RKO (cell line): ENCODE measurements at regions not wholly inside any gene's neighbourhood (a gene's known extent, or its start where the extent isn't known, plus 50 kb on each side); places are given as distances from the start of the nearest gene placed in this dataset.

ENCODE experiments used
- DNase-seq: peaks from one replicate; pipeline ENCODE4 v3.0.0-alpha.2; 2016; ENCODE audit warnings: low spot score

DNA sequence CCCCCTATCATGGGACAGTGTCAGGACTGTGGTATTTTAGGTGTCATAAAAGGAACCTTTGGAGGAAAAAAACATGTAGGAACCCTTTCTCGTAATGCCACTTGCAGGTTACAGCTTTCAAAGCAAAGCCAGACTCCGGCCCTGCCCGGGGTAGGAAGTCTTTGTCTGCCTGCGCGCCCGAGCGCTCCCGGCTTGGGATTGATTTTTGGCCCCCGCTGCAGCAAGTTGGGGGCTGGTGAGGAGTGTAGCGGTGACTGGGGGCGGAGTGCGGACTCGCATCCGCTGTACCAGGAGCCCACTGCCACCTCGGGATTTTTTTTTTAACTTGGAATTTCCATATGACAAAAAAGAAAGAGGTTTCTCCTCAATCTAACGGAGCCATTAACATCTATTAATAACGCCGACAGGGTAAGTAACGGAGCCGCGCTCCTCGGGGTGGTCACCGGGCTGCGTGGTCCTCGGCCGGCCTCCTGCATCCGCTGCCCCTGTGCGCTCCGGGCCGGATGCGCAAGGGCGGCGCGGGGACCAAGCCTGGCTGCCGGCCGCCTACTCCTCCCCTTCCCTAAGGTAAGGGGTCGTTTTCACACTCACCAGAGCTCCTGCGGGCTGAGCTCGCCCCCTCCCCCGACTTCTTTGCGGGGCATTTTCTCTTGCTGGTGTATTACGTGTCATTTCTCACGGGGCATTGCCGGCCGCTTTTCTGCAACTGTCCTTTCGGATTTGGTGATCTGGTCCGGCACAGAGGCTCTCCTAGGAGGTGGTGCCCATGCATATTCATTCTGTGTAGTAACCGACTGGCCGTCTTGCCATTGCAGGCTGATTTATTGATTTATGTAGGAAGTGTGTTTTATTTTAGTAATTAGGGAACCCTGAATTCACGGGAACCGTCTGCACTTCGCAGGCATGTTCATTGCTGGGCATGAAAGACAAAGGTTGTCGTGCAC, 219.8 kb upstream of the TOPAZ1 start:
- no peak for DNase-seq

DNA sequence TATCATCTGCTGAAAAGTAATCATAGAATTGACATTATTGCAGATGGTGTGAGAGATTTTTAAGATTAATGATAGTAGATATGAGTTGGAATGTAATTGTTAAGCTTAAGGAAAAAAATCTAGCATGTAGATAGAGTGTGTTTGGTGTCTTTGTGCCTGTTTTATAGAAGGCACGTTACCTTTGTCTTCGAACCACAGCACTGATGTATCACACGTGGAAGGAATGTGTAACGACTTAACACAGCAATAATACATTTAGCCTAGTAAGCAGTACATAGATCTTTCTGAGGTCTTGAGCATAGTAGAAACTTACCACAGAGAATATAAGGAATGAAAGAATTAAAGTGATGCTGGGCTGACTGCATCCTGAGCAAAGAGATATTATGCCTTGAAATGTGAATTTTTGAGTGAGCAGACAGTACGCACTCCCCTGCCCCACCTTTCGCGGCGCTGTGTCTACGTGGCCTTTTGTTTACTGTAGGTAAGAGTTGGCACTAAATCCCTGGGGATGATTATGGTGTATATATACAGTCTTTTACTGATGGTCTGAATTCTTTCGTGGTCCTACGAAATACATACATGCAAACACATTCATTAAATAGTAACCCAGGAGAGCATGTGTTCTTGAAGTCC, 217.6 kb upstream of the TOPAZ1 start:
- no peak for DNase-seq

DNA sequence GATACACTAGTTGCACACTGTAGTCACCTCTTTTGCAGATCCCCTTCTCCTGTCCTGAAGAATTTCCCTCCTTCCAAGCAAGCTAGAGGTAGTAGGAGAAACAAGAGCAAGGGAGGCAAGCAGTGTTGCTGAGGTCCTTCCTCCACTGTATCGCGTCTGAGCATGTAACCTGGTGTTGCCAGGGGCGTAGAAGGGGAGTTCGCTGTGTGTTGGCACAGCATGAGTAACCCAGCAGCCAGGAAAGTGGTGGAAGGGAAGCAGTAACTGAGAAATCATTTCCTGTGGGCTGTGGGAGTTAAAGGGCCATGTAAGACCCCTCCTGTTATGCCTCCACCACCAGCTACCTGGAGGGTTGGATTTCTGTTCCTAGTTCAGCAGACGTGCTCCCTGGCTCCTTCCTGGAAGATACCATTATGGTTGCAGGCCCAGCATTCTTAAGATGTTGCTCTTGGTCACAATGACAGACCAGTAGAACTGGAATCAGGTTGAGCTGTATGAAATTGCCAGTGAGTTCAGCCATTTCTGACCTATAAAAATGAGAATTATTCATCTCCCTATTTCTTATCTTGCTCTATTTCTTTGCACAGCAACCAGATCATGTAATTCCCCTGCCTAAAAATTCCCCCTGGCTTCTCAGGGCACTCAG, 215.3 kb upstream of the TOPAZ1 start:
- DNase-seq = no peak

DNA sequence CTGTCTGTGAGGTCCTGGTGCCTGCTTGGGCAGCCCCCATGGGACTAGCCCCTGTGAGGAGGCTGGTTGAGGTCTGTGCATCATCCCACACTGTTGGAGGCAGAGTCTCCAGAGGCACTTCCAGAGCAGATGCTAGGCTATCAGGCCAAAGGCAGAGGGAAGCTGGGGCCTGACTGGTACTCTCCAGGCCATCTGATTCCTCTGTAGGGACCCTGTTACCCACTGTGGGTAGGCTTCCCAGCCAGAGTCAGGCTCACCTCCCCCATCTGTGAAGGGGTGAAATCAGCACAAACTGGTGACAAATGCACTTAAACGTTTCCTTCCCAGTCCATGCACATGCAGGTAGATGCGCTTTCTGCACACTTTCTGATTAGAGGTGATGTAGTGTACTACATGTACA, 212.6 kb upstream of the TOPAZ1 start:
- DNase-seq = no peak

DNA sequence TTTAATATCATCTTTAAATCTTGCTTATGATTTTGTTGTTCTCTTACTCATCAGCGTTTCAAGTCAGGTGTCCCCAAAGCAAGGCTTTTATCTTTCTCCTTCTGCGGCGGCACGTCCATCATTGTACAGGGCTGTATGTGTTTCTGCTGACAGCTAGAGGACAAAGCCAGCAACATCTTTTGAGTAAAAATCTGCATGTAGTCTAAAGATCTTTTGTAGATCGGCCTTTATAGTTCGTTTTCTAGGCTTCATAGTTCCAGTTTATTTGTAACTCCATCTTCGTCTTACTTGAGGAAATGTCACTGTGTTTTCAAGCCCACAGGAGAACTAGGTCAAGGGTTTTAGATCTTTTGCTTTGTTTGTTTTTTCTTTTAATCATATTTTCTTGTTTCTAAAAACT, 211.4 kb upstream of the TOPAZ1 start:
- DNase-seq = no peak

DNA sequence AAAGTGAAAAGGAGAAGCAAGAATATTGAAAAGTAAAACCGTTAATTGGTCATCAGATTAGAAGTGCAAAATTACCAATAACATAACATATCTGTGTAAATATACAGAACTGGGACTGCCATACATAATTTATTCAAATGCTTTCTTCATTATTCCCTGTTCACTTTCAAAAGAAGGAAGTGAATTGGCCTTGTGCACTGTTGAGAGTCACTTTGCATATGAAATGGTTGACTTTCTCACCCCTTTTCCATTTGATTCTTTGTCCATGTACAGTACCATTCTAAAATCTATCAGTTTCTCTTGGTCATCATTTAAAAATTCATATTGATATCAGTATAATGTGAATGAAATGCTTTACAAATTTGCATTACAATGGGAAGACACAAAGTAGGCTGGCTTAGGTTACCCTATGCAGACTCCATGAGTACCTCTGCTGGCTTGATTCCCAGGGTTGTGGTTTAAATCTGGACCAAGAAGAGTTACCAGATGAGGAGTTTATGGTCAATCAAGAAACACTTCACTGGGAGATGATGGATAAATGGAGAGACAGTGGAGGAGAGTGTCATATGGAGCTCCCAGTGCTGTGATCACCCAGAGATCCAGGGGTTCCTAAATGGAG, 210.9 kb upstream of the TOPAZ1 start:
- DNase-seq = no peak

DNA sequence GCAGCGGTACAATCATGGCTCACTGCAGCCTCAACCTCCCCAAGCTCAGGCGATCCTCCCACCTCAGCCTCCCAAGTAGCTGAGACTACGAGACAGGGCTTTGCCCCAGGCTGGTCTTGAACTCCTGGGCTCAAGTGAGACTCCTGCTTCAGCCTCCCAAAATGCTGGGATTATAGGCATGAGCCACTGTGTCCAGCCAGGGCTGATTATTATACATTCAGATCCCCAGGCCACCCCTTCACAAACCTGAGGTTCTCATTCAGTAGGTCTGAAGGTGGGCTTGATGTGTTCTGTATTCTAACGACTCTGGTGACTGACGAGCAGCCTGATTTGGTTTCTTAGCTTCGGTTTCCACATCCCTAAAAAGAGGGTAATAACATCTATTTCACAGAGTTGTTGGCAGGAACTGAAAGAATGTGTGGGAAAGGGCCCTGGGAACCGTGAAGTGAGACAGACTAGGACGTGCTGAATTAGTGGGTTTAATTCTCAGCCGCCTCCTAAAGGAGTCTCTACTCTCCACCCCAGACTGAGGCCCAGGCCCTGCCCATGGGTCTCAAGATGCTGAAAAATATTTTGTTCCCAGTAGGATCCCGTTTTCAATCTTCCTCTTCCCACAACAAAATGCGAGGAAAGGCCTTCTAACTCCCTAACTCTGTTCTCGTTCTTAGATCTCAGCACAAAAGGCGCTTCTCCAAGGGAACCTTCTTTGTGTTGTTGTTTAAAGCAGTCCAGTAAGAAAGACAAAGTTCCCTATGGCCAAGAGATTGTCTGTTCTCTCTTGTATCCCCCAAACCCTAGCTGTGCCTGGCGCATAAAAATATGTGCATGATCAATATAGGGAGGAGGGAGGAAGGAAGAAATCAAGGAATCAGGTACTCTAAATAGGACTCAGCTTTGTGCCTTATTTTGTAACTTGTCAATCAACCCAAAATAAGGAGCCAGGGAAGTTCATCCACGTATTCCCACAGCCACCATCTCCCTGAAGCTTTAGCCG, 210.0 kb upstream of the TOPAZ1 start:
- no peak for DNase-seq

DNA sequence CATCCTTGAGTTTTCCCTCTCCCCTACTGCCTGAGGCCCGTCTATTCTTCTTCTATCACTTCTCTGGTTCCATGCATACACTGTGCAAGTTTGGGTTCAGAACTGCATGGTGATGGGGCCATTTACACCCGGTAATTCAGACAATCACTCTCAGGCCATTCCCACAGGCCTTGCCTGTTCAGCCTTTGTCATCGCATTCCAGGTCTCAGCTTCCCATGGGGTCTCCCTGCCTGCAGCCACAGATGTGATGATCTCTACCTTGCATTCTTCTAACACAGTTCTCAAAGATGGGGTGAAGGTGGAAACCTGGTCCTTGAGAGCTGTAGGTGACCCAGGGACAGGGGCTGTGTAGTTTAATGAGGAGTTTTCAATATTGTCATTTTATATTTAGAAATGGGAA, 209.2 kb upstream of the TOPAZ1 start:
- no peak for DNase-seq

DNA sequence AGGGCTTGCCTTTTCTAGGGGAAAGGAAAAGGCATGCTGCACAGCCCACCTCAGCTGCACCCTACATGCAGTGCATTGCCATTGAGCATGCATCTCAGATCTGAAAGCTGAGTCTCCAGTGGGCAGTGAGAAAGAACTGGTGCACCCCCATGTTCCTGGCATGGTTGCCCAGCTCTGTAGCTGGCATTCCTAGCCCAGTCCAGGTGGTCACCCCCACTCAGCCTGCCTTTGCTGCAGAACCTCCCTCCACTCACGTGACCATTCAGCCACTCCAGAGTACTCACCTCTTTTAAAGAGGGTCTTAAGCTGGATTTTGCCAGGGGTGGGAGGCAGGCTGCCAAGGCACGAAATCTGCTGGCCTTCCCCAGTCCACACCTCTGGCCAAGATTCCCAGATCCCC, 208.6 kb upstream of the TOPAZ1 start:
- DNase-seq = no peak

DNA sequence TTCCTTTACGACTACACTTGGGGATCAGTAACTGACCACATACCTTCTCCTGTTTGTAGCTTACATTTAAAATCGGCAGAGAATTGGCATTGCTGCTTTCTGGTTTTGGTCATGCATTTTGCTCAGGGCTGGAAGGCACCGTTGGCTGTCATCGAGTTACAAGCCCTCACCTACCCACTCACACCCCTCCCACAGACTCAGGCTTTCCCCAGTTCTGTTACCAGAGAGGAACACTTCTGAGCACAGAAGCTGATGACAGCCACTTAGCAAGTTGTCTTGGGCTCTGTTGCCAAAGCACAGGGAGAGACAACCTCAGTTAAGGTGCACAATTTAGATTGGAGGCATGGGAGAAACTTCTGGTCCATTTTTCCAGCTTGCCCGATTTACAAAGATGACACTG, 204.8 kb upstream of the TOPAZ1 start:
- no peak for DNase-seq

DNA sequence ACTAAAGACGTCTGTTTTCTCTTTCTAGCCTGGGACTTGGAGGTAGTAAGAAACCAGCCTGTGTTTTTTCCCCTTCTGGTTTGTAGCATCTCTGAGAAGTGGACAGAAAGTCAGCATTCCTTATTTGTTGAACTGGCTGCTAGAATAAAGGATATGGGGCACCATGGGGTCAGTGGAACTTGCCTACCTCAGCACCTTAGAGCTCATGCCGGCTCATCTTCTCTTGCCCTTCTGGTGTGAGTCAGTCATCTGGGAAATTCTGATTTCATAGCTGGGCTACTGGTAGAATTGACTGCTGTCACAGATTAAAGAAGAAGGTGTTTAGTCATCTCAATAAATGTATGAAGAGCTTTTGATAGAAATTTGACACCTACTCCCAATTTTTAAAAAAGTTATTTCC, 202.7 kb upstream of the TOPAZ1 start:
- no peak for DNase-seq

DNA sequence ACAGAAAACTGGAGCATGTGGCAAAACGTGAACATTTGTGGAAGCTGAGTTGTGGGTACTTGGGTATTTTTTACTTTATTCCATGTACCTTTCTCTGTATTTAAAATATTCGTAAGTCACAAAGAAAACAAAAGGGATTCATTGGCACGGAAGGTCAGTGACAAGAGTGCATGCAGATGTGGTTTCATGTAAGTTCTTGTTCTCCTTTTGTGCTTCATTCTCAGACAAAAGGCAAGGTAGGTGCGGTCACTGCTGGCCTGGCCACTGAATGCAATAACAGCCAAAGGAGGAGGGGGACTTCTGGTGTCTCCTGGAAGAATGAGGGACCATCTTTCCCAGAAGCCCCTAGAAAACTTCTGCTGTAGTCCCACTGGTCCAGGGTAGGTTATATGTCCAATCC, 200.0 kb upstream of the TOPAZ1 start:
- DNase-seq = no peak

DNA sequence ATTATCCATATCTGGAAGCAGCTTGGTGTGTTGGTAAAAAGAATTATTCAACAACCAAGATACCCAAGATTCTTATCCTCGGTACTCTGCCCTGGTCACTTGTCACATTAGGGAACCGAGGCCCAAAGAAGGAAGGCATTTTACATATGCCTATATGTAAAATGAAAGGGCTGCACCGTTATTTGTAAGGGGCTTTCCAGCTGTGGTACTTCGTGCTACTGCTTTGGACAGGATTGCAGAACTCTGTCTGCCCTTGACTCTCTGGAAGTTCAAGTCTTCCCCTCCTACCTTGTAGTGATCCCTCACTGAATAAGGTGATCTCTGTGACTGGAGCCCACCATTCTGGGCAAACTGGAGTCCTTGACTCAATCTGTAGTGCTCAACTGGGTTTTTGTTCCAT, 198.9 kb upstream of the TOPAZ1 start:
- DNase-seq = no peak

DNA sequence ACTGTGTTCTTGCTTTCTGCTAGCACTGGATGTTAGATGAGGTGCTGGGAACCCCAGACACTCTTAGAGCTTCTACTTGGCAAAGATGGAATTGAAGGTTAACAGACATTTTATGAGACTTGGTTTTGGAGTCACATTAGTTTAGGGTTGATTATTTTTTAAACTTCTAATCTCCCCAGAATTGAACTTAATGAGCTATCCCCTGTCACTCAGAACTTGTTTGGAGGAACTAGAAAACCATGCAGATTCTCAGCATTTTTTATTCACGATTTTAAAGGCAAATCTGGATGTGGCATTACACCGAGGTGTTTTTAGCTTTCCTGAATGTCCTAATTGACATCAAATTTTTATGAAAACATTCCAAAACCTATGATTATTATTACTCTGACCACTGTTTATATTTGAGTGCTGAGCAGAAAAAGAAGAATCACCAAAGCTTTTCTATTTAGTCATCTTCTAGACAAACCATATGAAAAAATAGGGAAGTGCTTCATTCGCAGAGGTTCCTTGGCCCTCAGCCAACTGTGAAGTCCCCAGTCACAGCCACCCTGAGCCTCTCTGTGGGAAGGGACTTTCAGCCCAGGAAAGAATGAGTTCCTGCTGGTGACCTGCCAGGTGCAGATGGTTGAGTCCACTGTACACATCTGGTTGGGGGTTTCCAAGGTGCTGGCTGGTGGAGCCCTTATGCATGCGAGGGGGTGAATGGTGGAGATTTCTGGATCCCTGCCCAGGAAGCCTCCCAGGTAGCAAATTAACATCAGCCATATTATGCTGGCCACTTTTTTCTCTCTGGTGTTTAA, 196.0 kb upstream of the TOPAZ1 start:
- DNase-seq = no peak

DNA sequence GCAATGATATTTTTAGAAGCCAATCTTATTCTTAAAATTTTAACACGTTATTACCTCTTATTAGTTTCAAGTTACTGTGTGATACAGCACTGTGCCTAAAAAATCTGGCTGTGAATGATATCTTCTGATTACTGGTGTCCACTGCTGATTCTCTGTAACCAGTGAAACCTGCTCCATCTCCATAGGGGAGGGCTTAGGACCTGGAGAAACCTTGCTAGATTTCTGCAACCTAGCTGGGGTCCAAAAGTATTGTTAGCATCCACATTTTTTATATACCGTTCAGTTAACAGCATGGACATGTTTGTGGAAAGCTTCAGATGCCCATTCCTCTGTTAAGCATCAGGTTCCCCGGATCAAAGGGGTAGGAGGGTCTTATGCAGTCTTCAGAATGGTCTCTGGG, 193.9 kb upstream of the TOPAZ1 start:
- no peak for DNase-seq

DNA sequence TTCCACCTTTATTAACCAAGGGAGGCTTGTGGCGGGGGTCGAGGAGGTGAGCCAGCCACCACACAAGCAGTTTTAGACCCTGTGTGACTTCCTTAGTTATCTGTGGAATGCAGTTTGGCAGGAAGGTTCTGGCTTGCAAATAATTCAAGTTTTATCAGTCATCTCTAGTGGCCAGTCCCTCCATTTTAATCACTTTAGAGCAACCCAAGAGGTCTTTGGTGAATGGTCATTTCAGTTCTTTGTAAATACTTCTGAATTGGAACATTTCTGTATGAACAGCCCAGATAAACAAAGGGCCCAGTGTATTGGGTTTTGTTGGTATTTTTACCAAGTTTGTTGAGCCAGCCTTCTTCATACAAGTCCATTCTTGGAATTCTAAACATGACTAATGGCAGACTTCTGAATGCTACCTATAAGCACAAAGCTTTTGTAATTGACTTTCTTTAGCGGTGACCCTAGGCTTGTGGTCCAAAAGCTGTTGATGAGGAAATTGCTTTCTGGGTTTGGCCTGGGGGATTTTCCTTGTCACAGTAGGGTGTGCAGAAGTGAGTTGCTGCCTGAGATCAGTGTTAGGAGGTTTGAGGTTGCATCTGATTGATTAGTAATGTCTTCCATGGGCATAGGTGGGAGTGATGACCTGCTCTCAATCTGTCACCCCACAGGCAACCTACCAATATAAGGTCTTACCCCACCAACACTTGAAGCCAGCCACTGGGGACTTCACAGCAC, 193.3 kb upstream of the TOPAZ1 start:
- no peak for DNase-seq

DNA sequence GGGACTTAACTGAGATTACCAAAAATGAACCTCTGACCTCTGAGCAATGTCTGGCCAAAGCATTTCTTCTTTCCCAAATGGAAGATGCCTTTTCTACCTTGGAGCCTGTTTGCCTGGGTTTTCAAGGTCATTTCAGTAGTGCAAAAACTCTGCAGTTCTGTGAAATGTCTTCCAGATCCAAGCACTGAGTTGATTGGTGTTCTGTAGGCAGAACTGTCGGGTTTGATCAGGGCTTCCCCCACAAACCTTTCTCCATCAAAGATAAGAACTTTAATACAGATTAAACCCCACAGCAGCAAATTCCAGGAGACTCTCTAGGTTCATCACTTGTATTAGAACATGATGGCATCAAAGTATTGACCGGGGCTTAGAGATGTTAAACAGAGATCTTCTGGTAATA, 192.7 kb upstream of the TOPAZ1 start:
- no peak for DNase-seq

DNA sequence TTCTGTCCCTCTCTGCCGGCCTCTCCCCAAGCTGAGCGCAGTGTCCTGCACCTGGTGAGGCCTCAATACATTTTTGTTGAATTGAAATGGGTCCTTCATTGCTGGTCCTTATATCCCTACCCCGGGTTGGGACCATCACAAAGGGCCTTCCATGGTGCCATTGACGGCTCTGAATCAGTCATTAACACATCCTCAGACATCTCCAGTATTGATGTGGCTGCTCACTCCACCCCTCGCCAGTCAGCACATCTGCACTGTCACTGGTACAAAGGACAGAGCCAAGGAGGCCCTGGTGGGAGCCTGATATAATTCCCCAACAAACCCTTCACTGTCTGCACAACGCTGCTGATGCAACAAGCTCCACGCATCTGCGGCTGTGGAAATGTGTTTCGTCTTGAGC, 191.6 kb upstream of the TOPAZ1 start:
- no peak for DNase-seq

DNA sequence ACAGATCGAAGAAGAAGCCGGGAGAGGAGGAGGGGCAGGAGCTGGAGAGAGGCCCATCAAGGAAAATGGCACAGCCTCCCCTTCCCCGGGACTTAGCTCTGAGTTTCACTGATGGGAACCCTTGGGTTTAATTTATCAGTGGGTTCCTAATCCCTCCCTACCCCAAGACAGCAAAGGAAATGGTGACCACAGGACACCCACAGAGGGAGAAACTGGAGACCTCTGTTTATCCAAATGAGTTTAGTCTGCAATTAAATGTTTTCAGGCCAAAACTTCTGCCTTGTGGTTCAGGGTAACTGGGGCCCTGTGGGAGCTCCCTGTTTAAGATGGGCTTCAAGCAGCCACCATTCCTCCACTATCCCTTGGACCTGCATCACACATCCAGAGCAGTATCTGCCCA, 190.8 kb upstream of the TOPAZ1 start:
- no peak for DNase-seq

DNA sequence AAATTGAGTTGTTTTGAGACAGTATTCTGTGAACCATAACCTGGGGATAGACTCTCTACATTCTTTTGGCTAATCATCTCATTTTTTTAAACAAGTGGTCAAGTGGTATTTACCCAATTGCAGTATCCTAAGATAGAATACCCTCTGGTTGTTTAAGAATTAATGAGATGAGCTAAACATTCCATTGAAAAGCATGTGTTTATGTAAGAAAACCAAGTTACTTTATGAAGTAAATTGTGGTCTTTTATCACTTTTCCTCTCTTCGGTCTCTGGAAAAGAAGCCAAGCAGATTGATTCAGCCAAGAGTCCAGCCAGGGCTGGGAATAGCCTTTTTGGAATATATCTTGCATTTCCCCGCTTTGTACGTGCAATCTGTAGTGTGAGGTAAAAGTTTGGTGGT, 185.7 kb upstream of the TOPAZ1 start:
- no peak for DNase-seq
